ENCODE measurements at regions not wholly inside any gene's neighbourhood (a gene's known extent, or its start where the extent isn't known, plus 50 kb on each side); places are given as distances from the start of the nearest gene placed in this dataset.

DNA sequence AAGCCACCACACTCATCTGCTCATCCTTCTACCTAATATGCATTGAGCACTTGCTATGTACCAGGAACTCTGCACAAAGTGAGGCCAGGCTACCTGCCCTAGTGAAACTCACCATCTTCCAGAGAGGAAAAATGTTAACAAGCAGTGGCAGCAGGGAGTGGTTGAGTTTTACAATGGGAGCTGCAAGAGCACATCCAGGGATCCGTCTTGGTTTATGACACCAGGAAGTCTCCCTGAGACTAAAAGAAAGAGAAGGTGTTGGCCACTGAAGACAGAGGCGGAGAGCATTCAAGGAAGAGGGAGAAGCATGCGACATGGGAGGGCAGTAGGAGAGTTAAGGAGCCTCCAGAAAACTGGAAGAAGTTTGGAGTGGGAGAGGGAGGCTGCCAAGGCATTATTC, 178.1 kb upstream of the CPEB2 start:
- TF ChIP-seq, protein P1, sequence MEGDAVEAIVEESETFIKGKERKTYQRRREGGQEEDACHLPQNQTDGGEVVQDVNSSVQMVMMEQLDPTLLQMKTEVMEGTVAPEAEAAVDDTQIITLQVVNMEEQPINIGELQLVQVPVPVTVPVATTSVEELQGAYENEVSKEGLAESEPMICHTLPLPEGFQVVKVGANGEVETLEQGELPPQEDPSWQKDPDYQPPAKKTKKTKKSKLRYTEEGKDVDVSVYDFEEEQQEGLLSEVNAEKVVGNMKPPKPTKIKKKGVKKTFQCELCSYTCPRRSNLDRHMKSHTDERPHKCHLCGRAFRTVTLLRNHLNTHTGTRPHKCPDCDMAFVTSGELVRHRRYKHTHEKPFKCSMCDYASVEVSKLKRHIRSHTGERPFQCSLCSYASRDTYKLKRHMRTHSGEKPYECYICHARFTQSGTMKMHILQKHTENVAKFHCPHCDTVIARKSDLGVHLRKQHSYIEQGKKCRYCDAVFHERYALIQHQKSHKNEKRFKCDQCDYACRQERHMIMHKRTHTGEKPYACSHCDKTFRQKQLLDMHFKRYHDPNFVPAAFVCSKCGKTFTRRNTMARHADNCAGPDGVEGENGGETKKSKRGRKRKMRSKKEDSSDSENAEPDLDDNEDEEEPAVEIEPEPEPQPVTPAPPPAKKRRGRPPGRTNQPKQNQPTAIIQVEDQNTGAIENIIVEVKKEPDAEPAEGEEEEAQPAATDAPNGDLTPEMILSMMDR (IDR thresholded peaks at IDR 0.05; ENCODE audit: low read depth, low read length, poor library complexity, severe bottlenecking): no peak
- no peak for TF ChIP-seq EZH2phosphoT487 (IDR thresholded peaks at IDR 0.05; ENCODE audit: borderline replicate concordance, low read length)

All from DOHH2 (cell line).